ENCODE measurements at regions not wholly inside any gene's neighbourhood (a gene's known extent, or its start where the extent isn't known, plus 50 kb on each side); places are given as distances from the start of the nearest gene placed in this dataset.
"Not testable (repeated sequence)": the region's sequence is repeated elsewhere in the genome, so short reads cannot be mapped to it uniquely, and the experiment has no call there.

GRCh38 chr2:91839904-91840868 is 3031.0 kb upstream of the TEKT4 start:
- peak overlapping the region in 2 of 4 donors; percentile 22 to 34 for H3K4me3 ChIP-seq
- TF ChIP-seq EP300 (IDR thresholded peaks at IDR 0.05), result no peak
- TF ChIP-seq POLR2A (IDR thresholded peaks at IDR 0.05), result no peak
- no peak for TF ChIP-seq POLR2AphosphoS5 (IDR thresholded peaks at IDR 0.05)
- TF ChIP-seq CTCF (IDR thresholded peaks at IDR 0.05), result no peak
- no peaks in the 10 kb centered on the region for H3K9me3 ChIP-seq
- DNase-seq (peak in 1 of 2 donors; percentile 63), ATAC-seq (ENCODE audit: low FRiP score in 2 of 2) (no peak)
- WGBS, 2 donors, result 12 to 18% methylated on average over 58 to 62 of the region's 62 CpGs
- H3K36me3 ChIP-seq, result no peaks in the 10 kb centered on the region
- H3K27ac ChIP-seq, result no peak overlapping the region
- peaks cover 0 to 9% (median 3%) of the 10 kb centered on the region in 4 donors for H3K27me3 ChIP-seq
- peaks cover 0 to 6% (median 6%) of the 10 kb centered on the region in 4 donors for H3K4me1 ChIP-seq

GRCh38 chr2:91842264-91842663 is 3029.0 kb upstream of the TEKT4 start:
- ATAC-seq (ENCODE audit: low FRiP score in 2 of 2), result not testable (repeated sequence)
- 89 to 91% methylated on average over 8 to 12 of the region's 12 CpGs for WGBS, 2 donors
- peak in 1 of 2 donors; percentile 49 for DNase-seq

GRCh38 chr2:91842913-91843312 is 3028.3 kb upstream of the TEKT4 start:
- WGBS, 2 donors, result 97% methylated on average over 11 of the region's 14 CpGs; no CpG with 5 or more reads in 1 of the 2 donors
- ATAC-seq (ENCODE audit: low FRiP score in 2 of 2), result not testable (repeated sequence)

More at GRCh38 chr2:91842264-91842663, 3029.0 kb upstream of the TEKT4 start:
- H3K9me3 ChIP-seq, H3K27me3 ChIP-seq, H3K4me1 ChIP-seq, H3K36me3 ChIP-seq, H3K4me3 ChIP-seq, H3K27ac ChIP-seq: not testable (repeated sequence)

GRCh38 chr2:91843723-91844450 is 3027.3 kb upstream of the TEKT4 start:
- not testable (repeated sequence) for H3K9me3 ChIP-seq; H3K4me3 ChIP-seq; H3K36me3 ChIP-seq; H3K4me1 ChIP-seq; H3K27ac ChIP-seq; H3K27me3 ChIP-seq; ATAC-seq (ENCODE audit: low FRiP score in 2 of 2)
- WGBS, 2 donors, result 86 to 87% methylated on average over 27 to 29 of the region's 39 CpGs
- DNase-seq, result peak in 1 of 2 donors; percentile 46

More at GRCh38 chr2:91842913-91843312, 3028.3 kb upstream of the TEKT4 start:
- H3K9me3 ChIP-seq, H3K4me1 ChIP-seq, H3K27me3 ChIP-seq, H3K27ac ChIP-seq, H3K36me3 ChIP-seq, DNase-seq, H3K4me3 ChIP-seq: not testable (repeated sequence)

- H3K36me3 ChIP-seq; H3K27me3 ChIP-seq; H3K4me3 ChIP-seq; ATAC-seq (ENCODE audit: low FRiP score in 2 of 2); H3K4me1 ChIP-seq; H3K9me3 ChIP-seq; H3K27ac ChIP-seq: not testable (repeated sequence)
- DNase-seq, result peak in 1 of 2 donors; percentile 64
- 89 to 90% methylated on average over 4 to 14 of the region's 17 CpGs for WGBS, 2 donors
Measured at GRCh38 chr2:91844451-91844825, 3026.8 kb upstream of the TEKT4 start.

- ATAC-seq (ENCODE audit: low FRiP score in 2 of 2); H3K9me3 ChIP-seq: not testable (repeated sequence)
- 76 to 79% methylated on average over 3 of the region's 3 CpGs for WGBS, 2 donors
Measured at GRCh38 chr2:91846388-91846787, 3024.8 kb upstream of the TEKT4 start.

GRCh38 chr2:91851689-91852420 is 3019.4 kb upstream of the TEKT4 start:
- H3K27ac ChIP-seq; ATAC-seq (ENCODE audit: low FRiP score in 2 of 2); H3K4me3 ChIP-seq; H3K36me3 ChIP-seq; H3K27me3 ChIP-seq; H3K4me1 ChIP-seq; H3K9me3 ChIP-seq: not testable (repeated sequence)
- peak in 1 of 2 donors; percentile 52 for DNase-seq
- 94 to 96% methylated on average over 8 to 14 of the region's 47 CpGs for WGBS, 2 donors

More at GRCh38 chr2:91846388-91846787, 3024.8 kb upstream of the TEKT4 start:
- not testable (repeated sequence) for H3K4me1 ChIP-seq, H3K36me3 ChIP-seq, H3K27ac ChIP-seq, H3K4me3 ChIP-seq, H3K27me3 ChIP-seq, DNase-seq

- 17 to 41% methylated on average over 1 of the region's 1 CpG for WGBS, 2 donors
- DNase-seq; H3K4me1 ChIP-seq; H3K27me3 ChIP-seq; H3K36me3 ChIP-seq; ATAC-seq (ENCODE audit: low FRiP score in 2 of 2); H3K27ac ChIP-seq; H3K4me3 ChIP-seq; H3K9me3 ChIP-seq: not testable (repeated sequence)
Measured at GRCh38 chr2:91856971-91857370, 3014.3 kb upstream of the TEKT4 start.

- not testable (repeated sequence) for H3K36me3 ChIP-seq; H3K4me3 ChIP-seq; H3K27me3 ChIP-seq; ATAC-seq (ENCODE audit: low FRiP score in 2 of 2); H3K27ac ChIP-seq; H3K4me1 ChIP-seq; H3K9me3 ChIP-seq
- WGBS, 2 donors, result 84 to 85% methylated on average over 18 to 21 of the region's 21 CpGs
- peak in 1 of 2 donors; percentile 57 for DNase-seq
Measured at GRCh38 chr2:91857711-91858110, 3013.5 kb upstream of the TEKT4 start.

GRCh38 chr2:91871716-91872115 is 2999.5 kb upstream of the TEKT4 start:
- 70 to 87% methylated on average over 2 of the region's 2 CpGs for WGBS, 2 donors

GRCh38 chr2:91873416-91873815 is 2997.8 kb upstream of the TEKT4 start:
- ATAC-seq (ENCODE audit: low FRiP score in 2 of 2); H3K4me3 ChIP-seq; H3K9me3 ChIP-seq; H3K4me1 ChIP-seq; DNase-seq; H3K36me3 ChIP-seq; H3K27ac ChIP-seq; H3K27me3 ChIP-seq: not testable (repeated sequence)
- WGBS, 2 donors, result 47 to 78% methylated on average over 1 of the region's 1 CpG

More at GRCh38 chr2:91871716-91872115, 2999.5 kb upstream of the TEKT4 start:
- ATAC-seq (ENCODE audit: low FRiP score in 2 of 2); DNase-seq; H3K27ac ChIP-seq; H3K4me1 ChIP-seq; H3K36me3 ChIP-seq; H3K4me3 ChIP-seq; H3K27me3 ChIP-seq; H3K9me3 ChIP-seq: not testable (repeated sequence)
